Hepatocyte (in vitro differentiated cells): ENCODE measurements at regions not wholly inside any gene's neighbourhood (a gene's known extent, or its start where the extent isn't known, plus 50 kb on each side); places are given as distances from the start of the nearest gene placed in this dataset.

Experiments used
- EZH2 ChIP-seq: fragments of 200-600 bp; sonication (generic); IDR thresholded peaks from 2 replicates; pipeline ENCODE4 v1.6.1; 2016; ENCODE audit warnings: antibody characterized with exemption, mild to moderate bottlenecking, borderline replicate concordance
- TF ChIP-seq, protein P1 (sequence below): fragments of 200-600 bp; sonication (generic); IDR thresholded peaks from 2 replicates; pipeline ENCODE4 v1.5.1; 2016; ENCODE audit warnings: antibody characterized with exemption, mild to moderate bottlenecking; ENCODE audit not compliant: poor library complexity

- TF ChIP-seq, protein P1, sequence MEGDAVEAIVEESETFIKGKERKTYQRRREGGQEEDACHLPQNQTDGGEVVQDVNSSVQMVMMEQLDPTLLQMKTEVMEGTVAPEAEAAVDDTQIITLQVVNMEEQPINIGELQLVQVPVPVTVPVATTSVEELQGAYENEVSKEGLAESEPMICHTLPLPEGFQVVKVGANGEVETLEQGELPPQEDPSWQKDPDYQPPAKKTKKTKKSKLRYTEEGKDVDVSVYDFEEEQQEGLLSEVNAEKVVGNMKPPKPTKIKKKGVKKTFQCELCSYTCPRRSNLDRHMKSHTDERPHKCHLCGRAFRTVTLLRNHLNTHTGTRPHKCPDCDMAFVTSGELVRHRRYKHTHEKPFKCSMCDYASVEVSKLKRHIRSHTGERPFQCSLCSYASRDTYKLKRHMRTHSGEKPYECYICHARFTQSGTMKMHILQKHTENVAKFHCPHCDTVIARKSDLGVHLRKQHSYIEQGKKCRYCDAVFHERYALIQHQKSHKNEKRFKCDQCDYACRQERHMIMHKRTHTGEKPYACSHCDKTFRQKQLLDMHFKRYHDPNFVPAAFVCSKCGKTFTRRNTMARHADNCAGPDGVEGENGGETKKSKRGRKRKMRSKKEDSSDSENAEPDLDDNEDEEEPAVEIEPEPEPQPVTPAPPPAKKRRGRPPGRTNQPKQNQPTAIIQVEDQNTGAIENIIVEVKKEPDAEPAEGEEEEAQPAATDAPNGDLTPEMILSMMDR = no peak
- no peak for TF ChIP-seq EZH2
Measured at GRCh38 chr4:37771771-37772170, 54.7 kb upstream of the PGM2 start.
